ENCODE measurements at regions not wholly inside any gene's neighbourhood (a gene's known extent, or its start where the extent isn't known, plus 50 kb on each side); places are given as distances from the start of the nearest gene placed in this dataset.

DNA sequence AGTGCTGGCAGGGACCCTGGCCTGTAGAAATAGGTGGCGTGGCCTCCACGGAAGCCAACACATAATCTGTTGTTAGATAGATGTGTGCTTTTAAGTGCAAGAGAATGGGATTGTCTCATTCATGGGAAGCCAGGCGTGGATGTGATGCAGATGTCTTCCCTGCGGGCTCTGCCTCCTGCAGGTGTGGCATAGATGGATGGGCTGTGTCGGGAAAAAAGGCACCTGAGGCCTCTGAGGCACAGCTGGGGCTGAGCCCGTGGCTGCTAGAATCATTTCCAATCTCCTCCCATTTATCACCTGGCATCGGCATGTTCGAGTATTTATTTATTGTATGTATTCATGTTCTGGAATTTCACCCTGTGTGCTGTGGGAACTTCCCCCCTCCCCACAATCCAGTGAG is 353.4 kb upstream of the AJAP1 start:
- no peak for DNase-seq

DNA sequence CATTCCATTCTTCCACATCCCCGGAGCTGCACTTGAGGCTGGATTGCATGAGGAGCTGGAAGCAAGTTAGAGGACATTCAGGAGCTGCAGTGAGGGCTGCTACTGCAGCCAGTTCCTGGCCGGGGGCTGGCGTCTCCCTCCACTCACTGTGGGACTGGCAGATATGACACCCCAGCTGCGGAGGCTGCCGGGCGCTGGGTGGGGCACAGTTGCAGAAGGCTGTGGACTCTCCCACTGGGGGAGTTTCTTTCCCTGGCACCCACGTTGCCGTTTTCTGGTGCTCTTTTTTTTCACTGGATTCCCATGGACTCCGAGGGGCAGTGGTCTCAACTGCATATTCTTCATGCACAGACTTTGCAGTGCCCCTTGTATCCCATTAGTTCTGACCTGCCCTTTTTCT is 351.1 kb upstream of the AJAP1 start:
- no peak for DNase-seq

DNA sequence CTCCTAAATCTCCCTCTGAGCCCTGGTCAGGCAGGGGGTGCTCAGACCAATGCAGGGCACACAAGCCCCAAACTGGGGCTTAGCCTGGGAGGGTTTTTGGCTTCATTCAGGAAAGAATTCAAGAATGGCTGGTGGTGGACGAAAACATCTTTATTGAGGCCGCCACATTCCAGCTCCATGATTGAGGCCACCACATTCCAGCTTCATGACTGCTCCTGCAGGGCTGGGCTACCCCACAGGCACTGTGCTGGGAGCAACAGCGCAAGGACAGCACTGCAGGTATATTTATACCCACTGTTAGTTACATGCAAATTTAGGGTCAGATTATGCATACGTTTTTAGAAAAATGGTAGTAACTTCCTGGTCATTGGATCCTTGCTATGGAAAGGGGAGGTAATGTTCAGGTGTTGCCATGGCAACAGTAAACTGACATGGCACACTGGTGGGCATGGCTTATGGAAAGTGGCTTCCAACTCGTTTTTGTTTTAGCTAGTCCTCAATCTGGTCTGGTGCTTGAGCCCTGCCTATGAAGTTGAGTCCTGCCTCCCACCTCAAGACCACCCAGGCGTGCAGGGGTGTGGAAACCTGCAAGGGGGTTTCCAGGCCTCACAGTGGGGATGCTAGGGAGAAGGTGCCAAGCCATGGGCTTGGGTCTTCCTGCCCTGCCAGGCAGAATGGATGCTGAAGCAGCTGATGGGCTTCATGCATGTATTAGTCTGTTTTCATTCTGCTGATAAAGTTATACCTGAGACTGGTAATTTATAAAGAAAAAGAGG is 348.7 kb upstream of the AJAP1 start:
- DNase-seq = no peak

DNA sequence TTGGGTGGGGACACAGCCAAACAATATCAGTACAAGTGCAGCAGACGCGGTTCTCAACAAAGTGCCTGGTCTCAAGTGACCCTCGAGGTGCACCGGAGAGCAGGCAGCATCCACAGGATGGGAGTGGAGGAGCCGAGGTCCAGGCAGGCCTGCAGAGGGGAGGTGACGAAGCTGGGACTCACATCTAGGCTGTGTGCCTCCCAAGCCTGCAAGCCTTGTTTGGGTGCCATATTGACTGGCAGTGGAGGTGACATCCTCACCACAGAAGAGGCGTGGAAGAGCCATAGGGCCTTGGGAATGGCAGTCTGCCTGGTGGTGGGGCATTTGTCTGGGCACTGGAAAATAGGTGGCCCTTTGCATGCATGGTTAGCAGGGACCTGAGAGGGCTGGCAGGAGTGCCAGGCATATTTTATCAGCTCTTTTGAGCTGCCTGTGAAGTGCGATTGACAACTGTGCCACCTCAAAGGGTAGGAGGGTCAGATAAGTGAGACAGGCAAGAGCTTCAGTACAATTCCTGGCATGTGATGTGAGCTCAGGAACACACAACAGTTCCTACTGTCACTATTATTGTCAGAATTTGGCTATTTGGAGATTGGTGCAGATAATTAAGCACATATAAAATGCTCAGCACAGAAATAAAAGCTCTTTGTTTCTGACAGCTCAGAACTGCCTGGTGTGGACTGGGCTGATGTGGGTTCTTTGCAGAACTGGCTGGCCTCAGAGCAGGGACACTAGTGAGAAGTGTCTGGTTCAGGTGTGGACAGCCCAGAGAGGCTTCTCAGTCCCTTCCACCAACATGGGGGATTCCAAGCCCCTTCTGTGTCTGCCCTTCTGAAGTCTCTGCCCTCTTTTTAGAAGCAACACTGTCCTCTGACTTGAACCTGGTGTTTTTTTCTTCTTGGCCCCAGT is 347.6 kb upstream of the AJAP1 start:
- no peak for DNase-seq

DNA sequence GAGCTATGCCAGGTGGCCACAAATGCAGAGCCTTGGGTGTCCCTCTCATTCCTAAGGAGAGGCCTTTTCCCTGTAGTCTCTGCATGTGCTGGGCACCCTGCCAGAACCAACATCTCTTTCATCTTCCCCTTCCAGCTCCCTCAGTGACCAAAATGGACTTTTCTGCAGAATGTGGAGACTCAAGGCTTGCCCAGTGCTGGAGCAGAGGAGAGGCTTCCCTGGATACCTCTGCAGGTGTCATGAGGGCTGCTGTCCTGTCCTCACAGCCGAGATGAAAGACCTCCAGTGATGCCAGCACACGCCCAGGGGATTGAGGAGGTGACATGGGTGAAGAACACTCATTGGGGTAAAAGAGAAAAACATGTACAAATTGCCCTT is 347.0 kb upstream of the AJAP1 start:
- DNase-seq = no peak

DNA sequence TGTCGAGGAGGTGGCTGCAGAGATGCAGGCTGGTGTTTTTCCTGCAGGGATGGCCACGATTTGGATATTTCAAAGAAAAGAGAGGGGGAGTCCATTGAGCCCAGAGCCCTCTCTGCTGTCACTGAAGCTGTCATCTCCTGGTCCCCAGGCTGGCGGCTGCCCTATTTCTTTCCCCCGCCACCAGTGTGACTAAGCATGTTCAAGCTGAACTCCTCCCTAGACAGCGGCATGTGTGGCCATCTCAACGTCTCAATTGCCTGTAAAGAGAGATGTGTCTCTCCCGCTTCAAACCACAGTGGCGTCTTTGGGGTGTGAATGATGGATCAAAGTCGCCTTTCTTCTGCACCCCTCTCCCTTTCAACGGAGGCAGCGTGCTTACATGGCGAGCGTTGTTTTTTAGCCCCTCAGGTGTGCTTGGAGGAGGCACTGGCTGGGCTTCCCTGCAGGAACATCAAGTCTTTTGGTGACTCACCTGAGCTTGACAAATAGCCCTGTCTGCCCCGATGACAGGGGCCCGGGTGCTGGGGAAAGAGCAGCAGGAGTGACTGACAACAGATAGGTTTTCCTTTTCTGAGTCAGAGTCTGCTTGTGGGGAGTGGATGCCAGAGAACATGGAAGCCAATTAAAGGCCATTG is 346.4 kb upstream of the AJAP1 start:
- no peak for DNase-seq

DNA sequence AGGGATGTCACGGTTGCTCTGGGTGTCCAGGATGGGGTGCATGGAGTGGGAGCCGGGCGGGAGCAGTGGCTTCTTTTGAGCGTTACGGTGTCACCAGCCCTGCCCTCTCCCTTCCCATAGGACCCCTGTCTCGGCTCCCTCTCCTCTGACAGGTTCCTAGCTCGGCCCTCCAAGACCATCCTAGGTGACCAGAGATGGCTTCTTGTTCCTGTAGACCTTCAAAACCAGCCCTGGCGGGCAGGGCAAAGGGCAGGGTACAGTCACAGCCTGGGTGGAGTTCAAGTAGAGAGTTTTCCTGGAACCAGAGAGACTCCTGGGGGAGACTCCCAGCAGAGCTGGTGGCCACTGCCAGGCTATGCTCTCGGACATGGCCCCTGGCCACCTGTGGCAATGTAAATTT is 345.6 kb upstream of the AJAP1 start:
- no peak for DNase-seq

DNA sequence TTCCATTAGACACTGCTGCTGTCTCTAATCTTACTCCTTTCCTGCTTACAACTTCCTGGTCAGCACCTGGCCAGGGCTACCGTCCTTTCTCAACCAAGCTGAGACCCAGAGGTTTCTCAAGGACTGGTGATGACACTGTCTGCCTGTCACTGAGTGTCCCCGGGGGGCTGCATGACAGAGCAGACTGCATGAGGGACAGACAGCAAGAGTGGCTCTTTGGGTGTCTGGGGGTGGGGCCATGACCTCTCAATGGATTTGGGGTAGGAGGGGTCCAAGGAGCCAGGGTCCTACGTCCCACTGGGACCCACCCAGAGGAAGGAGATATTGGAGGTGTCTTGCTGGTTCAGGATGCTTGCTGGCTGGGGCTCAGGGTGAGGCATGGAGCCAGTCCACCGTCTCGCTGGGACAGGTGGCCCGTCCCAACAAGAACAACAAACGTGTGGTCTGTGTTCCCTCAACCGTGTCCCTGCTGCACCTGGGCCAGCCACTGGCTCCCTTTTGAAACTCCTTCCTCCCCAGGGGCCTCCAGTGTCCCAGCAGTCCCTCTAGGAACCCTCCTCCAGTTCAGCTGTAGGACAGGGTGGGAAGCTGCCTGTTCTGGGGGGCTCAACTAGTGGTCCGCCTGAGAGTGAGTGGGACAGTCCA is 344.6 kb upstream of the AJAP1 start:
- no peak for DNase-seq

DNA sequence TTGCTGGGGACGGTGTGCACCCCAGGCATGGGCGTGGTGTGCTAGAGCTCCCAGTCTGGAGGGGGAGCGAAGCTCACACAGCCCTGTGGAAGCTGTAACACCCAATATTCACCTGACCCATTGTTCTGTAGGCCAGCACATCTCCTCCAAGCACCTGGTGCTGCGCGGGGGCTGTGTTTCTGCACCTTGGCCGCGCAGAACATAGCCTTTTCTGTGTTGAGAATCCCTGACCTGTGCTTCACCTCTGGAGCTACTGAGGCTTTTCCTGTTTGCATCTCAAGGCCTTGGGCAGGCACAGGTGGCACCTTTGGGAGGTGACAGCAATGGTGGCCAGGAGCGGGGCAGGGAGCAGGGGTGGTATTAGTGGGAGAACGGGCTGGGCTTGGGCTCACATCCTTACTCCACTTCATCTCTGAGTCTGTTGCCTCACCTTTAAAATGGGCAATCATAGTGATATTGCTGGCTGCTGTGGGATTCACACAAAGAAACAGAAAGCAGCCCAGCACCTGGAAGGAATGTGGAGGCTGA is 343.9 kb upstream of the AJAP1 start:
- DNase-seq = no peak

DNA sequence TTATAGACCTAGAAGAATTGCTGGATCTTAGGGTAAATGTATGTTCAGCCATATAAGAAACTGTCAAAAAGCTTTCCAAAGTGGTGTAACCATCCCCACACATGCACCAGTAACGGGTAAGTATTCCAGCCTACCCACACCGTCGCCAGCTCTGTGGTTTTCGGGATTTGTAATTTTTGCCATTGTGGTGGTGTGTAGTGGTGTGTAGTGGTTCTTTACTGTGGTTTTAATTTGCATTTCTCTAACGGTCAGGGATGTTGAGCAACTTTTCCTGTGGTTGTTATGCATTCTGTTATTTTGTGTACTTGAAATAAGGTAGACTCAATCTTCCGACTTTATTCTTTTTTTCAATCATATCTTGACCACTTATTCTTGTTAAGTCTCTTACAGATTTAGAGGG is 342.4 kb upstream of the AJAP1 start:
- DNase-seq = no peak

DNA sequence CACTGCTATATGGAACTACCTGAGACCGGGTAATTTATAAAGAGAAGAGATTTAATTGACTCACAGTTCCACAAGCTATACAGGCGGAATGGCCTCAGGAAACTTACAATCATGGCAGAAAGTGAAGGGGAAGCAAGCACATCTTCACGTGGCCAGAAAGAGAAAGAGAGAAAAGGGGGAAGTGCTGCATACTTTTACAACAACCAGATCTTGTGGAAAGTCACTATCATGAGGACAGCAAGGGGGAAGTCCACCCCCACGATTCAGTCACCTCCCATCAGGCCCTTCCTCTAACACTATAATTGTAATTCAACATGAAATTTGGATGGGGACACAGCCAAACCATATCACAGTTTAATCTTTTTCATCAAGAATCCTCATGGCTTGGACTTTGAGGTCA is 339.2 kb upstream of the AJAP1 start:
- no peak for DNase-seq

DNA sequence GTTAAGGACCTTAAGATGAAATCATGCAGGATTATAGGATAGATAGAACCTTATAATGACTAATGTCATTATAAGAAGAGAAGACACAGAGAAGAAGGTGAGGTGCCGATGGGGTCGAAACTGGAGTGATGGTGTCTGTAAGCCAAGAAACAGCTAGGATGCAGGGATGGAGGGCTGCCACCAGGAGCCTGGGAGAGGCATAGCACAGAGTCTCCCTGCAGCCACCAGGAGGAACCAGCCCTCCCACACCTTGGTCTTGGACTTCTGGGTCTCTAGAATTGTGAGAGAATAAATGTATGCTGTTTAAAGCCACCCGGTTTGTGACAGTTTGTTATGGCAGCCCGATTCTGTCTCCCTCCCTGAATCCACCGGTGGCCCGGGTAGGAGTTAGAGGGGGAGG is 337.2 kb upstream of the AJAP1 start:
- no peak for DNase-seq

DNA sequence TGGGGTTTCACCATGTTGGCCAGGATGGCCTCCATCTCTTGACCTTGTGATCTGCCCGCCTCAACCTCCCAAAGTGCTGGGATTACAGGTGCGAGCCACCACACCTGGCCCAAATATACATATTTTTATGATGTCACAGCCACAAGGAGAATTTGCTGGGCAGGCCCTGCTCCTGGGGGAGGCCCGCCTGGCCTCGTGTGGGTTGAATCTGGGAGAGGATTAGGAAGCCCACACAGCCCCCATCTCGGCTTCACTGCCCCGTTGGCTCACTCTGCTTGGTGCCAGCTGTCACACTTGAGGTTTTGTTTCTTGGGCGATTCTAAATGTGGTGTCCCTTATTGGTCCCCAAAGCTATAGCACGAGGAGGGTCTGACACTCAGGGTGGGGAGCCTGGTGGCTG is 335.7 kb upstream of the AJAP1 start:
- no peak for DNase-seq

DNA sequence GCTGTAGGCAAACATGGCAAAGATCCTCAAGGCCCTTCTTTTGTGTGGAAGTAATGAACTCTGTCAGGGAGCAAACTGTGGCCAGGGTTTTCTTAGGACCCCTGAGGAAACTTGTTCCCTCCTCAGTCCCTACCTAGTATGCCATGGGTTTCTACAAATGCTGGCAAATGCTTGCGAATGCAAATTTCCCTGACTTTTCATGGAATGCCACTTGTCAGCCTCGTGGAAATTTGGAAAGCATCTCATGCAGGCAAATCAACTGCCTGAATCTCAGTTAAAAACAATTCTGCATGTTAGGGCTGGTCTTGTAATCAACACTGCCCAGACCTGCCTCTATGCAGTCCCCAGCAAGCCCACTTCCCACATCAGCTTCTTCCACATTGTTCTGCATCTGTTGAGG is 334.9 kb upstream of the AJAP1 start:
- DNase-seq = no peak

DNA sequence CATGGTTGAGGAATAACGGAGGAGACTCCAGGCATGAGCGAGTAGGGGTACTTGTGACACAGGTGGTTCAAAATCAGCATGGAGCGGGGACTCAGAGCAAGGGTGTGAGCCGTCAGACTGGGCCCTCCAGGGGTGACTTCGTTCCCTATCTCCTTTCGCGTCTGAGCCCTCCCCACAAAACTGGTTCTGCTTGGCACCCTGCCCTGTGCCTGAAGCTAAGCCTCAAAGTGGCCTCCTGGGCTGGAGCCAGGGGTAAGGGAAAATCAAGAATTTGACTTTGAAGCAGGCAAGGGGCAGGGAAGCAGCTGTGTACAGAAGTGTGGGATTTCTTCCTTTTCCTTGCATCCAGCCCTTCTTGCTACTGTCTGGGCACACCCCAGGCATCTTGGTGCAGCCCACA is 331.5 kb upstream of the AJAP1 start:
- no peak for DNase-seq

DNA sequence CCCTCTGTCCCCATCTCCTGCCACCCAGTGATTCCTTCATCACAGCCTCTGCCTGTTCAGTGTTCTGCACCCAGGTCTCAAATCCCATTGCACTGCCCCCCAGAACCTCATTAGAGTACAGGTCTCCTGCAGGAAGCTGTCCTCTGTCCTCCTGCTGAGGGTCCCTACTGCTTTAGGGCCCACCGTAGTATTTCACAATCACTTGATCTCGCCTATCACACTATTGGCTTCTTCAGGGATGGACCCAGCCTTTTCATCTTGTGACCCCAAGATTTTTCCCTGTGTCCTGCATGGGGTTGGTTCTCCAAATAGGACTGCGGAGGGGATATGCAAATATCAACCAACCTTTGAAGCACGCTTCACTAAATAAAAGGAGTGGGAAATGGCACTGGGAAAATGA is 331.1 kb upstream of the AJAP1 start:
- DNase-seq = no peak

DNA sequence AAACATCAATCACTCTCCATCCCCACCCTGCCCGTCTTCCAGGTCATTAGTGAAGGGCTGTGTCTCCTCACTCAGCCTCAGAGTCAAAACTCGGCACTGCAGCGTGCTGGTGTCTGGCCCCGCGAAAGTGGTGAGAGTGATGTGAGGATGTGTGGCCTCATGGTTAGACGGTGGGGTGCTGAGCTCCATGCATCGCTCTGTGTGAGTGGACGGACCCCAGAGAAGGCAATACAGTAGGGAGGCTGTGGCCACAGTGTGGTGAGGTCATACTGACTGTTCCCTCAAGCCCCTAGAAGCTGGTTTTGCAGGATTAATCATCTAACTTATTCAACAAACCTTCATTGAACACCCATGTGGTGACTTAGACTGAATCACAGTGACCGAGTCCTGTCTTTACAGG is 329.9 kb upstream of the AJAP1 start:
- DNase-seq = no peak

DNA sequence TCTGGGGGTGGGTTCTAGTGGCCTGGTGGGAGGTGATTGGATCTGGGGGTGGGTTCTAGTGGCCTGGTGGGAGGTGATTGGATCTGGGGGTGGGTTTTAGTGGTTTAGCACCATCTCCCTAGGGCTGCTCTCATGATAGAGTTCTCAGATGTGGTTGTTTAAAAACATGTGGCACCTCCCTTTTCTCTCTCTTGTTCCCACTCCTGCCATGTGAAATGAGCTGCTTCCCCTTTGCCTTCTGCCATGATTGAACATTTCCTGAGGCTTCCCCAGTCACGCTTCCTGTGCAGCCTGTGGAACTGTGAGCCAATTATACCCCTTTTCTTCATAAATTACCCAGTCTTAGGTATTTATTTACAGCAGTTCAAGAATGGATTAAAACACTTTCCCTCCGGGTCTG is 327.3 kb upstream of the AJAP1 start:
- no peak for DNase-seq

DNA sequence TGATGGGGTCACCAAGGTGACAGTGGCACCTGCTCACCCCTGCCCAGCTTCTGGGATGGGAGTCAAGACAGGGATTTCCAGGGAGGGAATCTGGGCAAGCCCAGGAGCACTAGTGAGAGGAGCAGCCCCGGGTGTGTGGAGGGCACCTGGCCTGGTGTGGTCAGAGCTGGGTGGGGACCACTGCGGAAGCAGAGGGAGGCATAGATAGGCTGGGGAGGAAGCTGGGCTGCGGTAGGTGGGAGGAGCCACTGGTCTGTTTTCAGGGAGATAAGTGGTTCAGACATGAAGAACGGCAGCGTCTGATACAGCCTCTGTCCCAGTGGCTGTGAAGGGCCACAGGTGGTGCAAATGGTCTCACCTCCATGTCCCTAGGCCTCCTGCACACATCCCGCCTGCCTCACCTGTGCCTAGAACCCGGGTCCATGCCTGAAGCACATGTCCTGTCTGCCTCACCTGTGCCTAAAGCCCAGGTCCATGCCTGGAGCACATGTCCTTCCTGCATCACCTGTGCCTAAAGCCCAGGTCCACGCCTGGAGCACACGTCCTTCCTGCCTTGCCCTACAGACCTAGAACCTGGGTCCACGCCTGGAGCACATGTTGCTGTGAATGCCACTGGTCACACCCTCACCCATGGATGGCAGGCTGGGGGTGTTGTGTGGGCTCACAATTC is 325.9 kb upstream of the AJAP1 start:
- DNase-seq = no peak

DNA sequence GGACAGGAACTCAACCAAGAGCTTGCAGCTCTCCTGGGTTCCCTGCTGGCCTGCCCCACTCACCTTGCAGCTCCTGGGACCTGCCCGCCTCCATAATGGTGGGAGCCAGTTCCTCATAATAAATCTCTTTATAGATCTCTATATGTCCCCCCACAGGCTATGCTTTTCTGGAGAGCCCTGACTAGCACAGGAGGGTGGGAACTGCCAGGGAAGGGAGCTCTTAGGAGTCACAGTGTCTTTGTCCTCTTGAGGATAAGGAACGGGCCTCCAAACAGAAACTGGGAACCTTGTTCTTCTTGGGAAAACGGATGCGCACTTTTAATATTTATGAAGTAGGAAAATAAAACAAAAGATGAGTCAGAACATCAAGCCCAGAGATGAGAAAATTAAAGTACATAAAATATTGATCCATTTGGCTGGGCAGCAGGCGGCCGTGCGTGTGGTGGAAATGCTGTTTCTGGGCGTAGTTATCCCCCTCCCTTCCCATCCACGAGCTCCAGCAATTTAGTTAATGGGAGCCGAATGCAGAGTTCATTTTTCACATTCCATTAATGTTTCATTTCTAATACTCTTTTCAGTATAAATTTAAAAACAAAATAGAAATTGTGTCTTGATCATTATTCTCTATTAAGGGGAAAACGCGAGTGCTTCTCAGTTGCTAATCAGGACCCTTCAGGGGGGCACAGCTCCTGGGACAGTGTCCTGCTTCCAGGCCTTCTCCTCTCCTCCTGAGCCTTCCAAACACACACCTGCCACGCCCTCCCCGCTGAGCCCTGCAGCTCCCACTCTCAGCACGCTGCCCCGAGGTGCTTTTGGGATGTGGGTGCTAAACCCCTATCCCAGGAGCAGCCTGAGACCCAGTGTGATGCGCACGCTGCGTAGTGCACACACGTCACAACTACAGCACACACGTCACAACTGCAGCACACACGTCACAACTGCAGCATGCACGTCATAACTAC is 323.3 kb upstream of the AJAP1 start:
- DNase-seq = no peak

DNA sequence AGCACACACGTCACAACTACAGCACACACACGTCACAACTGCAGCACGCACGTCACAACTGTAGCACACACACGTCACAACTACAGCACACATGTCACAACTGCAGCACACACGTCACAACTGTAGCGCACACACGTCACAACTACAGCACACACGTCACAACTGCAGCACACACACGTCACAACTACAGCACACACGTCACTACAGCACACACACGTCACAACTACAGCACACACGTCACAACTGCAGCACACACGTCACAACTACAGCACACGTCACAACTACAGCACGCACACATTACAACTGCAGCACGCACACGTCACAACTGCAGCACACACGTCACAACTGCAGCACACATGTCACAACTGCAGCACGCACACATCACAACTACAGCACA is 322.6 kb upstream of the AJAP1 start:
- DNase-seq = no peak

Data from stimulated activated CD4-positive, alpha-beta T cell treated with anti-CD3 and anti-CD28 coated beads, Interleukin-12 subunit alpha, Interleukin-12 subunit beta, amount 100 ng/mL, for 4 hours (primary cell).